ENCODE measurements at regions not wholly inside any gene's neighbourhood (a gene's known extent, or its start where the extent isn't known, plus 50 kb on each side); places are given as distances from the start of the nearest gene placed in this dataset.
"Not testable (repeated sequence)": the region's sequence is repeated elsewhere in the genome, so short reads cannot be mapped to it uniquely, and the experiment has no call there.

DNA sequence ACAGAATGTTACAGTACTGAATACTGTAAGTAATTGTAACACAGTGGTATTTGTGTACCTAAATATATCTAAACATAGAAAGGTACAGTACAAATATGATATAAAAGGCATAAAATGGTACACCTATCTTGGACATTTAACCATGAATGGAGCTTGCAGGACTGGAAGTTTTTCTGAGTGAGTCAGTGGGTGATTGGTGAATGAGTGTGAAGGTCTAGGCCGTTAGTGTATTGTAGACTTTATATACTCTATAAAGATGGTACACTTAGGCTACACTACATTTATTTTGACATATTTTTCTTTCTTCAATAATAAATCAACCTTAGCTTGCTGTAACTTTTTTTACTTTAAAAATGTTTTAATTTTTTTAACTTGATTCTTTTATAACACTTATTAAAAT, 422.5 kb upstream of the FSTL5 start:
- no peak for DNase-seq

DNA sequence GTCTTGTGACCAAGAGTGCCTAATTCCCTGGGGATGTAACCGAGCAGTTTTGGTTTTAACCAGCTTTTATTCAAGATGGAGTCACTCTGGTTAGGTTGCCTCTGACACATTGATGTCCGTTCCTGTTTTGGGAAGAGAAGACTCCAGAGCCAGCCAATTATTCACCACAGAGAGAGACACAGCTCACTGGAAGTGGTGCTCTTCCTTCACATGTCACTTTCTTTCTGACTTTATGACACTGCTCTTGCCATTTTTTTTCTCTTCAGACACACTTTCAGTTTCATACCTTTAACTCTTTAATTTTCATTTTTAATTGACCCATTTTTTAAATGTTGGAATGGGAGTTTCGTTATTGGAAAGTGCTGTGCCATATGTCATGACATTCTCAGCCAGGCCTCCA, 418.4 kb upstream of the FSTL5 start:
- DNase-seq: no peak

DNA sequence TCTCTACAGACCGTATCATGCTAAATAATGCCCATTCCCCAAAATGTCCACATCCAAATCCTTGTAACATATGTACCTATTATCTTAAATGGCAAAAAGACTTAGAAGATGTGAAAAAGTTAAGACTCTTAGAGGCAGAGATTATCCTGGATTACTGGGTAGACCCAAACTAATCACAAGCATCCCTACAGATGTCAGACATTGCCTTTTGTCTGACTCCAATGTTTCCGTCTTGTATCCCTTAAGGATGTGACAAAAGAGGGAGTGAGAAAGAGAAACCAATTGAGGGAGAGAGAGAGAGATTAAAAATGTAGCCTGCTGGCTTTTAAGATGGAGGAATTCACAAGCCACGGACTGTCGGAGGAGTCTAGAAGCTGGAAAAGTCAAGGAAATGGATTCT, 401.9 kb upstream of the FSTL5 start:
- no peak for DNase-seq

DNA sequence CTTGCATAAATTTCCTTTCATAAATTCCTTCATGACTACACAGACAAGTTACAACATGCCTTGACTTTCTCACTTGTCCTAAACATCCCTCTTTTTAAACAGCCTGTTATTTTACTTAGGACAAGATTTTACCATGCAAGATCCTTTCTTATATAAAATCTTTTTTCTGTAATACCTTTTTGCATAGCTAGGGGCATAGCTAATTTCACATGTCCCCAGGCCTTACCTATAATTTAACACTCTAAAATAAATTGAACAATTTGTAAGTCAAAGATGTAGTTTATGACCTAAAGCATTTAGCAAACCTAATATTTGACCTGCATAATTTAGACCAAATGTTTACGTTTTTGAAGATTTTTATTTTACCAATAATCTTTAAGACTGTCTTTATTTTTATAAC, 396.3 kb upstream of the FSTL5 start:
- no peak for DNase-seq

DNA sequence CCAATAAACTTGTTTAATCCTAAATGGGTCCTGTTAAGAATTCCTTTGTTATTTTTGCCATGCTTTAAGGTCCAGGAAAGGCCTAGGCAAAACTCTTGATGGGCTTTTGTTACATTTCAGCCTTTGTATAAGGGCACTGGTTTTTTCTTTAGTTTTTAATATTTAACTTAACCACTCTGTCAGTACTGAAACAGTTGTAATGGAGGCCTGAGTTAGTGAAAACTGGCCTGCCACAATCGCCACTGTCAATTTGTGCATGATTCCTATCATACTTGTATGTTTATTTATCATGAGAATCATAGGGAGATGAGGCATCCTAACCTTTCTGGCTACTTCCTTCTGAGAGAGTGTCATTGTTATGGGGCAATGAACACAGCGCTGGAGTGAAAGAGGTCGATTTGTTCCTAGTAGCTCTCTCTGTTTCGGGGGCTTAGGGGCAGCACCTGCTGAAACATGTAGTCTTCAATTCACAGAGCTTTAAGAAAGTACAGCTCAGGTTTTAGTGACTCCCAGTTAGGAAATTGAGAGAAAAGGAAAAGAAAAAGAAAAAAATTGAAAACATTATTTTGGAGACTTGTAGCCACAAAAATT, 393.8 kb upstream of the FSTL5 start:
- DNase-seq: no peak

DNA sequence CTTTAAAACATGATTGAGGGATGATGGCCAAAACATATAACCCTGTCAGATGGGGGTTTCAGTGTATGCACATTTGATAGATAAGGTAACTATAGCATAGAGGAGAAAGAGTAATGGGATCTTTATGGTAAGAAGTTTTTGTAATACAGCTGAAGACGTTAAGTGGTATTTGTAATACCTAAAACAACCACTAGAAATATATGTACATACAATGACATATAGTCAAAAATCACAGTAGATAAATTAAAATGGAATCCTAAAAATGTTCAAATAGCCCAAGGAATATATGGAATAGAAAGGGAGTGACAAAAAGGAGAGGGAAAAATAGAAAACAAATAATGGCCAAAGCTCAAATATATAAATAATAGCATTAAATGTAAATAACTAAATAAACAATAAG, 371.3 kb upstream of the FSTL5 start:
- no peak for DNase-seq

DNA sequence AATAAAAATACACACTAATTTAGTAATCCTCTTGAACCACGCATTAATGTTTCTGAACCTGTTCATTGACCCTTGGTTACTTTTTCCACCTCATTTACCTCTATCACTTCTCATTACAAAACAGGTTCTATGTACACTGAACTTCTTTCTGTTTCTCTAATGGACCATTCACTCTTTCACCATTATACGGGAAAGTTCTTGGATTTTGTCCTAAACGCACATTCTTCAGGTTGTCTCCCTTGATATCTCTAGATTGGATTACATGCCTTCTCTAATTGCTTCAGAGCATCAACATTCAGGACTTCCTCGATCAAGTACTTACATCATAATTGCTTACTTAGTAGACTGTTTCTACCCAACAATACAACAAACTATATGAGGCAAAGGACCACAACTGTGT, 359.4 kb upstream of the FSTL5 start:
- DNase-seq: no peak

DNA sequence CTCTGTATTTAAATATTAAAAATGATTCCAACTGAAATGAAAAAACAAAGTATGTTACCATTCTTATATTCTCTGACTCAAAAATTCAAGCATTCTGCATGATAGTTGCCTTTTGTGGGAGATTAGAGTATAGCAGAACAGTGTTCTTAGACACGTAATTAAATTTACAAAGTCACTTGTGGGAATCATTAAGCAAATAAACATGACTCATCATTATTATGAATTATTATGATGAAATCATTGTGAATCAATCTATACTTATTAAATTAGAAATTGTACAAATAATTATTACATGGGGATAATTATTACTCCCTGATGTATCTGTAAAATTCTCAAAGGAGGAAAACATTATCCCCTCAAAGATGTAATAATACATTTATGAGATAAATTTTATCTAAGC, 358.9 kb upstream of the FSTL5 start:
- no peak for DNase-seq

DNA sequence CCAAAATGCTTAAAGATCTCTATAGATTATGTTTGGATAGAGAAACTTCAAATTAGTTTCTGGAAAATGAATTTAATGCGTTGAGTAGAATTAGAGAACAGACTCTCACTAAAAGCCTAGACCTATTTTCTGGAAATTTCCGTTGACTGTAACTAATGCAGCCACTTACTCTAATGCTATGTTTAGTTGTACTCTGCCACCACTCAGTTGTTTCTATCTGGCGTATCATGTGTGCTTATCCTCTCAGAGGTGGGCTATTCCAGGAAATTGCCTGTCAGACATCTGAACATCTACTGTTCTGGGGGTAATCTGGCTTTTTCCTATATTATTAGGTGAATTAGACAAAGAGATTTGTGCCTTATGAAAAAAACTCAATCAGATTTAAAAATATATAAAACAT, 347.1 kb upstream of the FSTL5 start:
- no peak for DNase-seq

DNA sequence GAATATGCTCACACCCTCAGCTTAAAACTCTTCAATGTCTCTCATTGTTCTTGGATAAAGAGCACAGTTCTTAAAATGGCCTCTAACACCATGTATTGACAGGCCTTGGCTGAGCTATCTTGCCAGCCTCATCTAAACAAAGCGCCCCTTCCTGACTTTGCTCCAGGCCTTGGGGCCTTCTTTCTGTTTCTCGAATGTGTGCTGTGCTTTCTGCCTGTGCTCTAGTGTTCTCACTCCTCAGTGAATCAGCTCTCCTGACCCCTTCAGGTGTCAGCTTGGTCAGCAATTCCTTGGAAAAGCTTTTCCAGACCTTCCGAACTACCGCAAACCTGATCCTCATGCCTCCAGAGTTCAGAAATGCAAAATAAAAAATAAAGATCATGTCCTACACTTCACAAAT, 346.3 kb upstream of the FSTL5 start:
- no peak for DNase-seq

DNA sequence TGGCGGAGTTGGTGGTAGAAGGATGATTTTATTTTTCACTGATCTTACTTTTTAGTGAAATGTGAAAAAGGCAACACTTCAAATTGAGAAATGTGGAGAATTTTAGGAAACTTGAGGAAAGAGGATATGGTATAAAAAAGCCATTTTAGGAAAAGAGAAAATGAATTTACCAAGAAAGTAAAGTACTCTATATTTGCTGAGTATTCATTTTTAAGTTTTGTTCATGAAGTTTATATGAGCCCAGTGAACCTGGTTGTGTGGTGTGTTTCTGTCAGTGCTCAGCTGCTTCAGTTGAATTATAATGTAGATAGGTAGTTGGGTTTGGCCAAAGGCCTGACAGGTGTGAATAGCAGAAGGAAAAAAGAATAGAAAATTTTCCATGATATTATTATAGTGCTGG, 345.5 kb upstream of the FSTL5 start:
- no peak for DNase-seq

DNA sequence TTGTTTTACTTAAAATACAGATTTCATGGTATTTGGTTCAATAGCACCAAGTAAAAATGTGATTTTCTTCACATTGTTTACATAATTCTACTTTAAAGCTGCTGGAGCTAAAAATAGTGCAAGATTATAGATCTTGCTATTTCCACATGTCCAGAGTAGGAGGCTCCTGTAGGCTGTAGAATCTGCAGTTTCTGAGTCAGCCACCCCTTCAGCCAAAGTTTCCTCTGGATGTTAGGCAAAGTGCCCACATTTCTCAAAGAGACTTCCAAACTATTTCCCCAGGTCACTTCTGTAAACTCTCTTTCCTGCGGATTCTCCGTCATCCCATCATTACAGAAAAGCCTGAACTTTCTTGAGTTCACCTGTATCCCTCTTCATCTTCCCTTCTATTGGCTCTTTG, 342.5 kb upstream of the FSTL5 start:
- DNase-seq: no peak

DNA sequence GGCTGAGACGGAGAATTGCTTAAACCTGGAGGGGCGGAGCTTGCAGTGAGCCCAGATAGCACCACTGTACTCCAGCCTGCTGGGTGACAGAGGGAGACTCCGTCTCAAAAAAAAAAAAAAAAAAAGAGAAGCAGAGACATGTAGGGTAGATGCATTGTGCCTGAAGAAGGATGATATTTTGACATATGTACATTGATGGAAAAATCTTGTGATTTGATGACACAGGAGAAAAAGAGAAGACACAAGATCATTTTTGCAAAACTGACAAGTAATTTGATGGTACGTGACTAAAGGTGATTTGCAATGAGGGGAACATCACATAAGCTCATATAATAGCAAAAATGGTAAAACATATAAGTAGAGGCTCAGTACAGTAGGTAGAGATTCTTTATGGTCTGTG, 340.1 kb upstream of the FSTL5 start:
- DNase-seq: no peak

DNA sequence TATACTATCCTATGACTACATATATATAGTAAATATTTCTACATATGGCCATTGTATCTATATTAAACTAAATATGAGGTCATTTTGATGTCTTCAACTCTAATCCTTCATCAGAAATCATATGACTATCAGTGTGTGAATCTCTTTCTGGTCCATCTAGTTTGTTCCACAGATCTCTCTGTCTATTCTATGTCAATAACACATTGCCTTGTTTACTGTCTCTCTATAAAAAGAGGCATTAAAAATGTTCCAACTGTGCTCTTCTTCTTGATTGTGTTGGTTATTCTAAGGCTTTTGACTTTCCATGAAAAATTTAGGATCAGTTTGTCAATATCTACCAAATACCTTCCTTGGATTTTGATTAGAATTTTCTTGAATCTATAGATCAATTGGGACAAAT, 338.3 kb upstream of the FSTL5 start:
- DNase-seq: no peak

DNA sequence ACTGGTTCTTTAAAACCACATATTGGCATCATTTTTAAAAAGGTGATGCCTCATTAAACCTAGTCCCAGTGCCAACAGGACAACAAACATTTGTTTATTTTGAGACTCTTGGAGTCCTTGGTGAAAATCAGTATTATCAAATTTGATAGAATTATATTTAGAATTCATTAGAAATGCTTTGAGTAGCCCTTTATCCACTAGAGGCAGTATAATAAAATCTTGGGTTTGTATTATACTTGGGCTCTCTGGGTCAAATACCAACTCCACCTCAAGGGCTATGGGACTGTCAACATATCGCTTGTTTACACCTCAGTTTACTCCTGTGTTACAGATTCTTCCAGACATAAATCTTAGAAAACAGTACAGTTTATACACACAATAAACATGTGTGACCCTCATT, 335.7 kb upstream of the FSTL5 start:
- no peak for DNase-seq

DNA sequence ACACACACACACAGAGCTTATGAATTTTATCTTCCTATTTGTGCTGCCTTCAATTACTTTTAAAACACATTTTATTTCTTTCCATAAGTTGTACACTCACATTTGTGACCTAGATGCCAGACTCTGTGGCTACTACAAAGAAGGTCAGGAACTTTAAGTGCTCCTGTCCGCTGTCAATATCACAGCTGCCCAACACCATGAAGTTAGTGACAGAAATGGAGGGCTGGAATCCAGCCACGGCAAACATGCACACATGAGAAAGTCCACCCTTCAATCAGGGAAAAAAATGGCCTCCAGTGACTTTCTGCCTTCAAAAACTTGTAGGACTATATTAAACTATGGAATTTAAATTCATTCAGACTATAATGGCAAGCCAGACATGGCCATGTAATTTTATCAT, 334.4 kb upstream of the FSTL5 start:
- DNase-seq: no peak

DNA sequence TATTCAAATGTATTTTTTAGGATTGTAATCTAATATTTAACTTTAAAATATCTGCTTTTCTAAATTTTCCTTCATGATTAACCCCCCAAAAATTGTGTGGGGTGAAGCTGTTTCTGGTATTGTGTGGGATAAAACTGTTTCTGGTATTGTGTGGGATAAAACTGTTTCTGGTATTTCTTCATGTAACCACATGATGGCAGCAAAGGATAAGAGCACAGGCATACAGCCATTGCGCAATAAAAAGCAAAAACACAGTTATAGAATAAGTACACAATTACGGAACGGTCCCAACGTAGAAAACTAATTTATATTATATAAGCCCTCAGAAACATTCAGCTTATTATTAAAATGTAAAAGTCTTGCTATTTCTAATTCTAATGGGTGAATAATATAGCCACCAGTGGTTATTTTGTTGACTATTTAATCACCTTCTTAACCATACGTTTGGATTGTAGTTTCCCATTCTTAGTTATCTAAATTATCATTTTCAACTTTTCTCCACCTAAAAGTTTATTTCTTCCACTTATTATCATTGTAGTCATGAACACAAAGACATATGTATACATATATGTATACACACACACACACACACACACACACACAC, 333.9 kb upstream of the FSTL5 start:
- DNase-seq: no peak

DNA sequence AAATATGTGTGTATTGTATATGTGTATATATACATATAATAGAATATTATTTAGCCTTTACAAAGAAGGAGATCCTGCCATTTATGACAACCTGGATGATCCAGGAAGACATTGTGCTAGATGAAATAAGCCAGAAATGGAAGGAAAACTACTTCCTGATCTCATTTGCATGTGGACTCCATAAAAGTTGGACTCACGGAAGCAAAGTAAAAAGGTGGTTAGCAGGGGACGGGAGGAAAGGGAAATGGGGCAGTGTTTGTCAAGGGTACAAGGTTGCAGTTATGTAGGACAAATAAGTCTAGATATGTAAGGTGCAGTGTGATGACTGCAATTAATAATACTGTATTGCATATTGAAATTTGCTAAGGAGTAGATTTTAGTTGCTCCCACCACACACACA, 331.1 kb upstream of the FSTL5 start:
- no peak for DNase-seq

DNA sequence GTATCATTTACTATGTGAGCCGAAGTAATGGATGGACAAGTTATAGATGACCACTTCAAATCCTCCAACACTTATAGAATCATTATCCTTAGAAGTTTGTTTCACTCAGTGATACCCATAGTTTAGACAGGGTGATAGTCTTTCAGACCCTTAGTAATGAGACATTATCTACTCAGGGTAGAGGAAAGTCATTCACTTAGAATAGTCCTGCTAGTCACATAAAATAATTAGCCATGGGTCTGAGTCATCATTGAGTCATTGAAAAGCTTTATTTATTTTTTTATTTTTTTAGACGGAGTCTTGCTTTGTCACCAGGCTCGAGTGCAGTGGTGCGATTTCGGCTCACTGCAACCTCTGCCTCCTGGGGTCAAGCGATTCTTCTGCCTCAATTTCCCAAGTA, 321.7 kb upstream of the FSTL5 start:
- no peak for DNase-seq

DNA sequence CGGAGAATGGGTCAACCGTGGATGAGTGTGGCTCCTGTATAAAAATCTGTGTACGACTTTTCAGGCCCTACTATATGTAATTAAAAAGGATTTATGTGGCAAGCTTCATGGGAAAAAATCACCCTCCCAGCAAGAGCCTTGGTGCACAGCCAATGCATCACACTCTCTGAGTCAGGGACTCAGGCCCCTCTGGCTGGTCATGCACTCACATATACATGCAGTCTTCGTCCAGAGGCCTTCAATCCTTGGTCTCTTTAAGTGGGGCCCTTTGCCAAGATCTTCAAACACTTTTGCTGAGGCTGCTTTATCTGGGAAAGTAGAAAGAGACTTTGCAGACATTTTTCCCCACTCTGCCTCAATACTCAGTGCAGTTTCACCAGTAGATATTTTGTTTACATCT, 311.4 kb upstream of the FSTL5 start:
- DNase-seq: no peak

DNA sequence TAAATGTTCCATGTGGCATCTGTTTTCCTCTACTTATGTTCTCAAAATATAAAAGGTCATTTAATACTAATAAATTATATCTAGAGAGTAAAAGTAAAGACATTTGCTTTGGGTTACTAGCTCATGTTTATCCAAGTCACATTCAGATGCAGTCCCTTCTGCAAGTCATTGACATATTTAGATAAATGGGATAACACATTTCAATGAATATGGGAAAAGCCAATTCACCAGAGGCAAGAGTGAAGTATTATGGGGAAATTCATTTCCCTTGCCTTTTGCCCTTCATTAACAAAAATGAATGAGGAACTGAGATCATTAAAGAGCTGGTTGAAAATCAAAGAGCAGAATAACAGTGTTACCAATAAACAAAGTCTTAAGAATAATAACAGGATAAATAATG, 306.2 kb upstream of the FSTL5 start:
- DNase-seq: no peak

DNA sequence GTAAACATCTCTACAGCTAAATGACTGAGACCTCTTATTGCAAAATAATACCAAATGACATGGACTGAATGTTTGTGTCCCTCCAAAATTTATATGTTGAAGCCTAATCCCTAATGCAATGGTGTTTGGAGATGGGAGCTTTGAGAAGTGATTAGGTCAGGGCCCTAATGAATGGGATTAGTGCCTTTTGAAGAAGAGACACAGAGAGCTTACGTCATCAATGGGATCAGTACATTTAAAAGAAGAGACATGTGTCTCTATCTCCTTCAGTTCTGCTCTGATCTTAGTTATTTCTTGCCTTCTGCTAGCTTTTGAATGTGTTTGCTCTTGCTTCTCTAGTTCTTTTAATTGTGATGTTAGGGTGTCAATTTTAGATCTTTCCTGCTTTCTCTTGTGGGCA, 301.6 kb upstream of the FSTL5 start:
- DNase-seq: not testable (repeated sequence)

DNA sequence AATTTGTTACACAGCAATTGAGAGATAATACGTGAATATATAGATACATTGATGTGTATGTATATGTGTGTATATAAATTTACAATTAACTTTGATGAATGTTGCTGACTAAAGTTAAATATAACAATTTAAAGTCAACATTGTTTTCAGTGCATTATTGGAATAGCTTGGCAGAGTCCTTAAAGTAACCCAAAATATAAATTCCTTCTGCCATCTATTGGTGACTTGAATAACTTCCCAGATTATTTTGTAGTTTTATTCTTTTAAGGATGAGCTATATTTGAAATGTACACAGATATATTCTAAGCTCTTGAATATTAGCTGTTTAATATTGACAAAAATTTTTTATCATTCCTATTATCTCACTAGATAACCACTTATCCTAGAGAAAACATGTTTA, 298.2 kb upstream of the FSTL5 start:
- no peak for DNase-seq

DNA sequence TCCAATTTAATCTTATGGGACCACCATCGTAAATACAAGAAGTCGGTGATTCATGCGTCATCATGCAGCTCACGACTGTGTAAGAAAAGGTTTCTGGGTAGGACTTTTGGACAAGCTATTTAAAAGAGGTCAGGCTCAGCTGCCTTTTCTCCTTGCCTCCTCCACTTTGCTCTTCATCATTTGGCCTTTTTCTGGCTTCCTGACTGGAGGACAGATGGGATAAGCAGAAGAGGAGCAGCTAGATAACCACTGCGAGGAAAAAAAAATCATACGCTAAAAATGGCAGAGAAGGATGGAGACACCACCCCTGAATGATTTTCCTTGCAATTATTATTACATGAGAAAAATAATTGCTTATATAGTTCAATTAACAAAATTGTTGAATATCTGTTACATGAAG, 294.3 kb upstream of the FSTL5 start:
- DNase-seq: no peak

DNA sequence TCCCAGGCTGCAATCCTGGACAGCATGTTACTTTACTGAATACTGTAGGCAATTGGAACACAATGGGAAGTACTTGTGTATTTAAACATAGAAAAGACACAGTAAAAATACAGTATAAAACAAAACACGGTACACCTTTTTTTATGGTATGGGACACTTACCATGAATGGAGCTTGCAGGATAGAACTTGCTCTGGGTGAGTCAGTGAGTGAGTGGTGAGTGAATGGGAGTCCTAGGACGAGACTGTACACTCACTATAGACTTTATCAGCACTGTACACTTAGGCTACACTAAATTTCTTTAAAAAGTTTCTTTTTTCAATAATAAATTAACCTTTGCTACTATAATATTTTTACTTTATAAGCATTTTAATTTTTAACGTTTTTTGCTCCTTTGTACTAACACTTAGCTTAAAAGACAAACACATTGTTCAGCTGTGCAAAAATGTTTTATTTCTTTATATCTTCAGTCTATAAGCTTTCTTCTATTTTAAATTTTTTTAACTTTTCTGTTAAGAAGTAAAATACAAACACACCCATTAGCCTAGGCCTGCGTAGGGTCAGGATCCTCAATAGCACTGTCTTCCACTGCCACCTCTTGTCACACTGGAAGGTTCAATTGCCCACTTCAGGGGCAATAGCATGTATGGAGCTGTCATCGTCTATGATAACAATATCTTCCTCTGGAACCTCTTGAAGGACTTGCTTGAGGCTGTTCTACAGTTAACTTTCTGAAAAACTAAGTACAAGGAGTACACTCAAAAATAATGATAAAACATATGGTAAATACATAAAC, 293.5 kb upstream of the FSTL5 start:
- no peak for DNase-seq

Measured in NCI-H526 treated with DMSO at 0.1 percent for 48 hours (cell line).